IPS-NIHi11 (cell line): ENCODE measurements at regions not wholly inside any gene's neighbourhood (a gene's known extent, or its start where the extent isn't known, plus 50 kb on each side); places are given as distances from the start of the nearest gene placed in this dataset.
"Not testable (repeated sequence)": the region's sequence is repeated elsewhere in the genome, so short reads cannot be mapped to it uniquely, and the experiment has no call there.

Source experiments
- DNase-seq: peaks from one replicate; pipeline ENCODE4 v3.0.0; 2012; ENCODE audit warnings: mixed read lengths, low spot score

GRCh38 chrX:16320765-16321355, 153.6 kb downstream of the MAGEB17 start:
- no peak for DNase-seq

DNA sequence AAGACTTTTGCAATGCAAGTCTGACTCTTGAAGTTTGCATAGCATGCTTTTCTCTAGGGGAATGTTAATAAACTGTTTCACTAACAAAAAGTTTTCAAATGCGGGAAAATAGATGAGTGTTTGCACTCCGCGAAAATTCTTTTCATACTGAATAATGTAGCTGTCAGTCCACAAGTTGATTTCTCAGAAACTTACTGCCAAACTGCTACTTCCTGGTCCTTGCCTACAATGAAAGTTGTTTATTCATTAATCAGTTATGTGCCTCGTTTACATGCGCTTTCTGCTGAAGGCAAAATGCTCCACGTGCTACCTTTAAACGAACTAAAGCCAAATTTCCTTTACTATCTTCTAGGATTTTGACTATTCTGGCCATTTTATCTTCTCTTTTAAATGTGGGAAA, 166.2 kb downstream of the MAGEB17 start:
- no peak for DNase-seq

- no peak for DNase-seq
Measured at GRCh38 chrX:16335181-16335580, 167.9 kb downstream of the MAGEB17 start.

- no peak for DNase-seq
Measured at GRCh38 chrX:16347968-16348670, 180.8 kb downstream of the MAGEB17 start.

GRCh38 chrX:16357902-16358301, 190.6 kb downstream of the MAGEB17 start:
- no peak for DNase-seq

- DNase-seq = not testable (repeated sequence)
Measured at GRCh38 chrX:16360056-16360455, 192.8 kb downstream of the MAGEB17 start.

DNA sequence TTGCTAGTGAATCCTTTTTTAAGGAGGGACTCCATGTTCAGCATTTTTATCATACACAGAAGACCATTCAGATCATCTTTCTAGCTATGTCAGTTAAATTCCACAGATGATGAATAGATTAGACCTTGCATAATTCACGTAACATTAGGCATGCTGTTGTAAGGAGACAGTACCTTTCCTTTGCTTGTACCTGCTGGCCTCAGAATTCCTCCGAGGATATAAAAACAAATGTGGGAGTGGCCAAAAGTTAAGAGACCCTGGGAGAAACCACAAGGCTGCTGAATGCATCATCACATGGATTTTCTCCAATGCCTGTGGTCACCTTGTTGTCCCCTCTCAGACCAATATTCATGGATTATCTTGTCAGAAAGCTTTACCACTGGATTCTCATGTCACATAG, 201.4 kb downstream of the MAGEB17 start:
- no peak for DNase-seq

GRCh38 chrX:16376056-16376455, 208.8 kb downstream of the MAGEB17 start:
- DNase-seq = no peak

GRCh38 chrX:16386126-16386525, 218.8 kb downstream of the MAGEB17 start:
- DNase-seq = no peak

GRCh38 chrX:16392597-16392996, 225.3 kb downstream of the MAGEB17 start:
- no peak for DNase-seq

- DNase-seq = no peak
Measured at GRCh38 chrX:16394290-16394689, 227.0 kb downstream of the MAGEB17 start.

GRCh38 chrX:16403808-16404207, 236.5 kb downstream of the MAGEB17 start:
- DNase-seq = no peak

GRCh38 chrX:16416588-16416987, 233.4 kb upstream of the S100G start:
- DNase-seq = no peak

DNA sequence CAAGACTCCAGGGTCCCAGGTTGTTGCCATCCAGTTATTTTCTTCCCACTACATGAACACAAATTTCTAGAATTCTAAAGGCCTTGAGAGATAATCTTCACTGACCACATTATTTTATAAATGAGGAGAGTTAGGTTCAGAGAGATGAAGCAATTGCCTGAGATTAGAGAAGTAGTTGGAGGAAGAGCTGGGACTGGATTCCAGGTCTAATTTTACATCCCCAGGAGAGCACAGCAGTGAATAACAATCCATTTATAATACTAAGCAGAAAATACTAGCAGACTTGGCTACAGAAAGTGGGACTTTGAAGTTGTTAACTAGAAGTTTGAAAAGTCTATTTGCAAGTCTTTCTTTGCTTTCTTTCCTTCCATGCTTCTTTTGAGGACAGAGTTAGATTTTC, 231.3 kb upstream of the S100G start:
- DNase-seq = no peak

DNA sequence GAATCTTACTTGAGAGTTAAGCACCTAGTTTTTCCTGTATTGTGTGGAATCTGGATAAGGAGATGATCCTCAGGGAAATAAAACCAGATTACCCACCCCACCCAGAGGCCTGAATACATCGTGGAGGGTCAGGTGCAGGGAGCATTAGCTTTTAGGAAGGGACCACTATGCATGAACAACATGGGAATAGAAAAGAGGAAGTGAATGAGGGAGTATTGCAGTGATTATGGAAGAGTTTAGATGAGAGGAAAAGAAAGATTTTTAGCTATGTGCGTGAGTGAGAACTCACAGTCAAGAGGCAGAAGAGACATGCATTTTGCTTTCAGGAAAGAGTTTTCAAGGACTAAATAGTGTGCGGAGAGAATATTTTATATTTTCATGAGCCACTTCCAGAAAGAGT, 222.3 kb upstream of the S100G start:
- DNase-seq = no peak

- no peak for DNase-seq
Measured at GRCh38 chrX:16429406-16429805, 220.6 kb upstream of the S100G start.

DNA sequence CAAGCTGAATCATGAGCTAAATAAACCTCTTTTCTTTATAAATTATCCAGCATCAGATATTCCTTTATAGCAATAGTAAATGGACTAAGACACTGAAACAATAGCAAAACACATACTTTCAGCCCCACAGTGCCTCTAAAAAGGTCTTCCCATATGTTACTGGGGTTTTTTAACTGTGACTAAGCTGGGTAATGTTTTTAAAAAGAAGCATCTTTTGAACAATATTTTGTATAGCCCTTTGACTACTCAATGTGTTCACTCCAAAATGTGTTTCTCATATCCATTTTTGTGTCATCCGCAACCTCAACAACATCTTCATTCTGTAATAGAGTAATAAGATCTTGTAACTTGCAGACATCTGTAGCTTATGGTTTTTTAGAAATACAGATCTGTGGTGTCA, 218.7 kb upstream of the S100G start:
- DNase-seq = no peak

GRCh38 chrX:16433021-16433420, 216.9 kb upstream of the S100G start:
- no peak for DNase-seq

DNA sequence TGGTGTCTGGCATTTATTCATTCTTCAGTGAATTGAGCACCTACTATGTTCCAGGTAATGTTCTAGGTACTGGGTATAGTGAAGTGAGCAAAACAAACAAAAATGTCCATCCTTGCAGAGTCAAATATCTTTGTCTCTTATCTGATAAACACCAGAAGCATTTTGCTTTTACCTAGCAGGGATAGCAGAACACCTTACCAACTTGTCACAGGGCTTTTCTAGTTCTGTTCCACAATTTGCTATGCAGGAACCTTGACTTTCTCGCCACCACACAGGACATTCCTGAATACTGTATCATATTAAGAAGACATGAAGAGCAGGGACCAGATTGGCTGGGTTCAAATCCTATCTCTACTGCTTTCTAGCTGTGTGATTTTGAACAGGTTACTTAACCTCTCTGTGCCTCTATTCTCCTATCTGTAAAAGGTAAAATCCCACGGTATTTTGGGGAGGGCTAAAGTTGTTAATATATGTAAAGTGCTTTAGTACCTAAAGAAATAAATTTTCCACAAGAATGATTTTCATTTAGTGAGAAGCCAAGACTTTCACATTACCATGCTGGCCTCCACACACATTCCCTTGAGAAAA, 214.5 kb upstream of the S100G start:
- no peak for DNase-seq

DNA sequence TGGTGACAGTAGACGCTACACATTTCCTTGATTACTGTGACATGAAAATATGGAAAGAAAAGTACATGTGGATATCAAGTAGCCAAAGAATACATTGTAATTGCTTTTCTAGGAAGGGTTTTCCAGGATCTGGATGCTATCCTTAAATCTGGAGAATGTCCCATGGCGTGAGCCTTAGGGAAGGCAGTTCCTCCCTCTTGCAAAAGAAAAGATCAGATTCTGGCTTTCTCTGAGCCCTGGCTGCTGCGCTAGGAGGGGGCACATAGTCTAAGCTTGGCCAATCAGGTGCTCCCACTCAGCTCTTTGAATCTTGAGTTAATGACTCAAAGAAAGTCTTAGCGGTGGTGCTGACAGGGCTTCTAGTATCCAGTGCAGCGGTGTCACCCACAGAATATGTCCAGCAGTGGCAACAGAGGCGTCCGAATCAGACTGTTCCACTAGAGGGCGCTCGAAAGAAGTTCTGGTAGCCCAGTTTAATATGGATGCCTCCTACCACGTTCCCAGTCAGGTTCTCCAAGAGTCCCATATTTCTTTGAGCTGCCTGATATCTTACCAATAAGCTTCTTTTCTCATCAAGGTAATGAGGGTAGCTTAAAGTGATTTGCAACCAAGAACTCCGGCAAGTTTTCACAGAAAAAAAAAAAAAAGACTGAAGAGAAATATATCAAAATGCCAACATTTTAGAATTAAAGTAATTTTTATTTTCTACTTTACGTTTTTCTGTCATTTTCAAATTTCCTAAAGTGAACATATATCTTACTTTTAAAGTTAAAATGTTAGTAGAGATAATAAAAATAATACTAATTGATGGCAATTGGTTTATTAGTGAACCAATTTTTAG, 213.4 kb upstream of the S100G start:
- DNase-seq = peak; percentile 61

GRCh38 chrX:16440446-16440845, 209.5 kb upstream of the S100G start:
- no peak for DNase-seq

DNA sequence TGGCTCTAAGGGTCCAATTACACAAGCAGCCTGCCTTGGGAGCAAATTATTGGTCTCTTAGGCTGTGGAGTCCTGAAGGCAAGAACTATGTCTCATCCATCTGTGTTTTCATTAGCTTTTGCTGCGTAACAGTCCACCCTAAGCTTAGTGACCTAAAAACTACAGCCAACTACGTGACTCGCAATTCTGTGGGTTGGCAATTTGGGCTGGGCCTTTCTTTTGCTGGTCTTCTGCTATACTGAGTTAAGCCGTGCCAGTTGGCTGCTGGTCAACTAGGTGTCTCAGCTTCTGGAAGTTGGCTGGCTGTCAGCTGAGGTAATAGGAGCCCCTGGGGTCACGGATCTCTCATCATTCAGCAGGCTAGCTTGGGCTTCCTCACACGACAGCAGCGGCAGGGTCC, 205.6 kb upstream of the S100G start:
- no peak for DNase-seq
